SK-N-SH treated with all-trans-retinoic acid at 6 μM for 48 hours (cell line): ENCODE measurements at regions not wholly inside any gene's neighbourhood (a gene's known extent, or its start where the extent isn't known, plus 50 kb on each side); places are given as distances from the start of the nearest gene placed in this dataset.

Experiments used
- ESRRG ChIP-seq: fragments of 250-450 bp; sonication (Bioruptor Pico); IDR thresholded peaks from 2 replicates; pipeline ENCODE4 v1.6.1; 2021; ENCODE audit warnings: mild to moderate bottlenecking
- SNAI2 ChIP-seq: fragments of 250-450 bp; sonication (Bioruptor Pico); IDR thresholded peaks from 2 replicates; pipeline ENCODE4 v1.5.0; 2020; ENCODE audit warnings: mild to moderate bottlenecking, moderate library complexity
- ZFP3 ChIP-seq: fragments of 250-450 bp; sonication (Bioruptor Pico); IDR thresholded peaks from 2 replicates; pipeline ENCODE4 v1.5.0; 2020; ENCODE audit warnings: mild to moderate bottlenecking, moderate library complexity

GRCh38 chr18:53819174-53819573 is 405.3 kb downstream of the MBD2 start:
- TF ChIP-seq ESRRG (CRISPR knock-in tag) (no peak), ZFP3 (CRISPR knock-in tag) (no peak), SNAI2 (CRISPR knock-in tag) (no peak)
